ENCODE measurements at regions not wholly inside any gene's neighbourhood (a gene's known extent, or its start where the extent isn't known, plus 50 kb on each side); places are given as distances from the start of the nearest gene placed in this dataset.

DNA sequence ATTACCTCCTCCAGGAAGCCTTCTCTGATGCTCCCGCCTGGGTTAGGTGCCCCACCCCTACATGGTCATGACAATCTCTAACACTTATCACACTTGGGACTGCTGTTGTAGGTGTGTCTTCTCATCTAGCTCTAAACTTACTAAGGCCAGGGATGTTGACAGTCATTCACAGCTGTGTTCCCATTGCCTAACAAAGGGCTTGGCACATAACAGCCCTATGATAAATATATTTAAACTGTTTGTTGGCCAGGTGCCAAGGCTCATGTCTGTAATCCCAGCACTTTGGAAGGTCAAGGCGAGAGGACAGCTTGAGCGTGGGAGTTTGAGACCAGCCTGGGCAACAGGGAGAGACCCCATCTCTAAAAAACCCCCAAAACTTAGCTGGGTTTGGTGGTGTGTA is 98.8 kb upstream of the RGS6 start:
- TF ChIP-seq POLR2AphosphoS5 (IDR thresholded peaks at IDR 0.05) (no peak), POLR2A (IDR thresholded peaks at IDR 0.05) (no peak)
- TF ChIP-seq, protein P1, sequence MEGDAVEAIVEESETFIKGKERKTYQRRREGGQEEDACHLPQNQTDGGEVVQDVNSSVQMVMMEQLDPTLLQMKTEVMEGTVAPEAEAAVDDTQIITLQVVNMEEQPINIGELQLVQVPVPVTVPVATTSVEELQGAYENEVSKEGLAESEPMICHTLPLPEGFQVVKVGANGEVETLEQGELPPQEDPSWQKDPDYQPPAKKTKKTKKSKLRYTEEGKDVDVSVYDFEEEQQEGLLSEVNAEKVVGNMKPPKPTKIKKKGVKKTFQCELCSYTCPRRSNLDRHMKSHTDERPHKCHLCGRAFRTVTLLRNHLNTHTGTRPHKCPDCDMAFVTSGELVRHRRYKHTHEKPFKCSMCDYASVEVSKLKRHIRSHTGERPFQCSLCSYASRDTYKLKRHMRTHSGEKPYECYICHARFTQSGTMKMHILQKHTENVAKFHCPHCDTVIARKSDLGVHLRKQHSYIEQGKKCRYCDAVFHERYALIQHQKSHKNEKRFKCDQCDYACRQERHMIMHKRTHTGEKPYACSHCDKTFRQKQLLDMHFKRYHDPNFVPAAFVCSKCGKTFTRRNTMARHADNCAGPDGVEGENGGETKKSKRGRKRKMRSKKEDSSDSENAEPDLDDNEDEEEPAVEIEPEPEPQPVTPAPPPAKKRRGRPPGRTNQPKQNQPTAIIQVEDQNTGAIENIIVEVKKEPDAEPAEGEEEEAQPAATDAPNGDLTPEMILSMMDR (IDR thresholded peaks at IDR 0.05): no peak

All from transverse colon (tissue), 4 donors.